Omental fat pad (tissue), 3 donors: ENCODE measurements at regions not wholly inside any gene's neighbourhood (a gene's known extent, or its start where the extent isn't known, plus 50 kb on each side); places are given as distances from the start of the nearest gene placed in this dataset.

Experiments
- ATAC-seq: fragments of 150-250 bp; one replicate; pipeline ENCODE4 v1.9.1; 2016; ENCODE audit warnings: mild to moderate bottlenecking, moderate library complexity; ENCODE audit not compliant: low FRiP score
- DNase-seq: peaks from one replicate; pipeline ENCODE4 v3.0.0-alpha.2; 2019; ENCODE audit warnings: low spot score
- CTCF ChIP-seq, 3 donors: fragments of 450-650 bp; IDR thresholded peaks; one replicate each; pipeline ENCODE4 v1.5.1; 2016 to 2017; ENCODE audit warnings: antibody characterized with exemption in 3 of 3, mild to moderate bottlenecking in 3 of 3, moderate library complexity in 2 of 3

GRCh38 chr19:30873003-30873402 lies 476.2 kb downstream of the TSHZ3 start:
- no peak for TF ChIP-seq CTCF (IDR thresholded peaks at IDR 0.05)
- no peak for ATAC-seq
- DNase-seq = no peak

- ATAC-seq (no peak), DNase-seq (no peak)
- no peak for TF ChIP-seq CTCF (IDR thresholded peaks at IDR 0.05)
Observed at GRCh38 chr19:30871979-30872378, 477.3 kb downstream of the TSHZ3 start.

- ATAC-seq (no peak), DNase-seq (peak; percentile 41)
- TF ChIP-seq CTCF (IDR thresholded peaks at IDR 0.05) = no peak
Observed at GRCh38 chr19:30870876-30871275, 478.4 kb downstream of the TSHZ3 start.

- DNase-seq (no peak), ATAC-seq (no peak)
- no peak for TF ChIP-seq CTCF (IDR thresholded peaks at IDR 0.05)
Observed at GRCh38 chr19:30865511-30865910, 483.7 kb downstream of the TSHZ3 start.

- ATAC-seq = no peak
- no peak for TF ChIP-seq CTCF (IDR thresholded peaks at IDR 0.05)
- no peak for DNase-seq
Observed at GRCh38 chr19:30864391-30865215, 484.6 kb downstream of the TSHZ3 start.

GRCh38 chr19:30862876-30863275 lies 486.4 kb downstream of the TSHZ3 start:
- no peak for TF ChIP-seq CTCF (IDR thresholded peaks at IDR 0.05)
- DNase-seq (no peak), ATAC-seq (no peak)

- DNase-seq (no peak), ATAC-seq (no peak)
- no peak for TF ChIP-seq CTCF (IDR thresholded peaks at IDR 0.05)
Observed at GRCh38 chr19:30861919-30862318, 487.3 kb downstream of the TSHZ3 start.
